Panc1 (cell line): ENCODE measurements at regions not wholly inside any gene's neighbourhood (a gene's known extent, or its start where the extent isn't known, plus 50 kb on each side); places are given as distances from the start of the nearest gene placed in this dataset.

Experiments
- ATAC-seq: fragments of 200-7000 bp; cut with Tn5 transposase; 2 replicates; pipeline ENCODE4 v1.9.1; 2020; ENCODE audit warnings: mild to moderate bottlenecking, moderate library complexity
- BruUV-seq: library from RNA; stranded (reverse); fragments of 400-500 nt; replicated peaks from 2 replicates; lab custom pipeline; 2021; lab: Mats Ljungman, UMichigan
- CTCF ChIA-PET: fragments of 300-600 bp; sonication (Branson Sonifier 250); formaldehyde crosslinking; loops from one replicate; lab custom pipeline; 2022; ENCODE audit warnings: antibody characterized with exemption; lab: Charles Lee
- POLR2A ChIA-PET: fragments of 300-600 bp; sonication (Branson Sonifier 250); formaldehyde crosslinking; loops from one replicate; lab custom pipeline; 2022; ENCODE audit warnings: antibody characterized with exemption; lab: Charles Lee
- DNase-seq: peaks from one replicate; pipeline ENCODE4 v3.0.0-alpha.2; 2010; ENCODE audit warnings: low read depth, low spot score
- H3K27ac ChIP-seq: 2 replicates; pipeline ENCODE4 v1.5.1; 2011; ENCODE audit warnings: mild to moderate bottlenecking, low read length, inconsistent platforms
- H3K27me3 ChIP-seq: fragments of 200-500 bp; sonication (Bioruptor generic); 2 replicates; pipeline ENCODE4 v1.6.0; 2014; ENCODE audit warnings: low read length, inconsistent platforms; ENCODE audit not compliant: control insufficient read depth, insufficient read depth
- H3K36me3 ChIP-seq: fragments of 200-500 bp; sonication (Bioruptor generic); 2 replicates; pipeline ENCODE4 v1.5.1; 2014; ENCODE audit warnings: inconsistent platforms, mild to moderate bottlenecking, low read length, moderate library complexity; ENCODE audit not compliant: control insufficient read depth, insufficient read depth
- H3K4me1 ChIP-seq: 2 replicates; pipeline ENCODE4 v1.5.1; 2011; ENCODE audit warnings: inconsistent platforms, mild to moderate bottlenecking, low read length, moderate library complexity; ENCODE audit not compliant: control insufficient read depth, insufficient read depth
- H3K4me3 ChIP-seq, 2 experiments: 2 replicates each; pipeline ENCODE4 v1.5.1; 2011 to 2012; ENCODE audit warnings: low read depth in 2 of 2, low read length in 2 of 2, mild to moderate bottlenecking in 2 of 2, inconsistent platforms in 1 of 2, moderate library complexity in 1 of 2
- H3K9me3 ChIP-seq: fragments of 200-500 bp; sonication (Bioruptor generic); 2 replicates; pipeline ENCODE4 v1.5.1; 2014; ENCODE audit warnings: low read depth, mild to moderate bottlenecking, inconsistent platforms, low read length, moderate library complexity; ENCODE audit not compliant: control insufficient read depth, insufficient read depth
- POLR2AphosphoS5 ChIP-seq: IDR thresholded peaks from 2 replicates; pipeline ENCODE4 v1.6.1; 2012; ENCODE audit warnings: mild to moderate bottlenecking, low read depth, low read length, moderate library complexity
- SIN3A ChIP-seq: IDR thresholded peaks from 2 replicates; pipeline ENCODE4 v1.6.1; 2012; ENCODE audit warnings: low read depth, mild to moderate bottlenecking, low read length, moderate library complexity, borderline replicate concordance; ENCODE audit not compliant: insufficient read depth
- TCF7L2 ChIP-seq: IDR thresholded peaks from 2 replicates; pipeline ENCODE4 v1.6.1; 2011; ENCODE audit warnings: mild to moderate bottlenecking, low read depth, low read length, inconsistent platforms
- in situ Hi-C: cut with HindIII; loops from 2 replicates; pipeline ENCODE4 v1.10.0; 2016; ENCODE audit warnings: low sequenced_read_pairs, low pct_unique_long_range_greater_than_20kb
- intact Hi-C: fragments of 100-400 bp; cut with micrococcal nuclease; formaldehyde crosslinking; loops from one replicate; pipeline ENCODE4 v1.10.0; 2022; ENCODE audit not compliant: unreplicated experiment
- TF ChIP-seq, protein P1 (sequence below): fragments of 450-650 bp; IDR thresholded peaks from 2 replicates; pipeline ENCODE4 v1.5.1; 2017; ENCODE audit warnings: mild to moderate bottlenecking
- TF ChIP-seq, protein P2 (sequence below), 2 experiments: IDR thresholded peaks; 2 replicates each; pipeline ENCODE4 v1.6.1; 2011 to 2012; ENCODE audit warnings: low read depth in 2 of 2, control low read depth in 1 of 2, low read length in 1 of 2, mild to moderate bottlenecking in 1 of 2, moderate library complexity in 1 of 2; ENCODE audit not compliant: insufficient read depth in 1 of 2

DNA sequence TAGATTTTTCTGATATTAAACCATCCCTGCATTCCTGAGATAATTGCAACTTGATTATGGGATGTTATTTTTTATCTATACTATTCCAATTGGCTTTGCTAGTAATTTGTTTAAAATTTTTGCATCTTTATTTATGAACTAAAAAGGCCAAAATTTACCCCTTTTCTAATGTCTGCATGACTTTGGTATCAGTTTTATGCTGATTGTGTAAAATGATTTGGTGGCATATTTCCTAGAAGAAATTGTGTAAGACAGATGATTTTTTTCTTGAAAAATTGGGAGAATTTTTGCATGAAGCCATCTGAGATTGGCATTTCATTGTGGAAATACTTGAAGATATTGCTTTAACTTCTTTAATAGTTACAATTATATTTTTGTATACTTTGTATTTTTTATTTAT, 183.8 kb upstream of the TBL1XR1 start:
- in situ Hi-C loops, result no loop called here
- POLR2A ChIA-PET, result no interaction called here

DNA sequence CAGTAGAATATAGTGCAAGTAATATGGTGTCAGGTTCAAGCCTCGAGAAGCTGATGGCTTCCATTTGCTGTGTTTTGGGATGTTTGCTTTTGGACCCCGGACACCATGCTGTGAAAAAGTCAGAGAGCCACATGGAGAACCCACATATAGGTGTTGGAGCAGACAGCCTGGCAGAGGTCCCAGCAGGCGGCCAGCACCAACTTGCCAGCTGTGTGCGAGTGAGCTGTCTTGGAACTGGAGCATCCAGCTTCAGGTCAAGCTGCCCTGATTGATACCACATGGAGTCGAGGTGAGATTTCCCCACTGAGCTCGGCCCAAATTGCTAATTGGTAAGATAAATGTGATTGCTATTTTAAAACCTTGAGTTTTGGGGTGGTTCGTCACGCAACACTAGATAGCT, 185.7 kb upstream of the TBL1XR1 start:
- Histone ChIP-seq H3K4me1 (no peaks in the 10 kb centered on the region), H3K27me3 (no peaks in the 10 kb centered on the region), H3K27ac (no peak overlapping the region; the same call in 1 of the 2 replicates), H3K4me3 (no peak overlapping the region), H3K9me3 (peaks cover 3% of the 10 kb centered on the region; the same call in 1 of the 2 replicates), H3K36me3 (no peaks in the 10 kb centered on the region)
- no TSS peak for BruUV-seq
- POLR2A ChIA-PET, result interaction anchor here (0.7 kb wide), 1 partner anchor 220 kb away, joined by 3 read pairs; no protein-coding TSS in a partner anchor
- CTCF ChIA-PET, result no interaction called here
- intact Hi-C loops, result no loop called here
- ATAC-seq (no peak), DNase-seq (no peak)
- in situ Hi-C loops, result no loop called here
- TF ChIP-seq TCF7L2 (no peak), POLR2AphosphoS5 (no peak), SIN3A (no peak)
- TF ChIP-seq, protein P1, sequence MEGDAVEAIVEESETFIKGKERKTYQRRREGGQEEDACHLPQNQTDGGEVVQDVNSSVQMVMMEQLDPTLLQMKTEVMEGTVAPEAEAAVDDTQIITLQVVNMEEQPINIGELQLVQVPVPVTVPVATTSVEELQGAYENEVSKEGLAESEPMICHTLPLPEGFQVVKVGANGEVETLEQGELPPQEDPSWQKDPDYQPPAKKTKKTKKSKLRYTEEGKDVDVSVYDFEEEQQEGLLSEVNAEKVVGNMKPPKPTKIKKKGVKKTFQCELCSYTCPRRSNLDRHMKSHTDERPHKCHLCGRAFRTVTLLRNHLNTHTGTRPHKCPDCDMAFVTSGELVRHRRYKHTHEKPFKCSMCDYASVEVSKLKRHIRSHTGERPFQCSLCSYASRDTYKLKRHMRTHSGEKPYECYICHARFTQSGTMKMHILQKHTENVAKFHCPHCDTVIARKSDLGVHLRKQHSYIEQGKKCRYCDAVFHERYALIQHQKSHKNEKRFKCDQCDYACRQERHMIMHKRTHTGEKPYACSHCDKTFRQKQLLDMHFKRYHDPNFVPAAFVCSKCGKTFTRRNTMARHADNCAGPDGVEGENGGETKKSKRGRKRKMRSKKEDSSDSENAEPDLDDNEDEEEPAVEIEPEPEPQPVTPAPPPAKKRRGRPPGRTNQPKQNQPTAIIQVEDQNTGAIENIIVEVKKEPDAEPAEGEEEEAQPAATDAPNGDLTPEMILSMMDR, result no peak
- TF ChIP-seq, protein P2, sequence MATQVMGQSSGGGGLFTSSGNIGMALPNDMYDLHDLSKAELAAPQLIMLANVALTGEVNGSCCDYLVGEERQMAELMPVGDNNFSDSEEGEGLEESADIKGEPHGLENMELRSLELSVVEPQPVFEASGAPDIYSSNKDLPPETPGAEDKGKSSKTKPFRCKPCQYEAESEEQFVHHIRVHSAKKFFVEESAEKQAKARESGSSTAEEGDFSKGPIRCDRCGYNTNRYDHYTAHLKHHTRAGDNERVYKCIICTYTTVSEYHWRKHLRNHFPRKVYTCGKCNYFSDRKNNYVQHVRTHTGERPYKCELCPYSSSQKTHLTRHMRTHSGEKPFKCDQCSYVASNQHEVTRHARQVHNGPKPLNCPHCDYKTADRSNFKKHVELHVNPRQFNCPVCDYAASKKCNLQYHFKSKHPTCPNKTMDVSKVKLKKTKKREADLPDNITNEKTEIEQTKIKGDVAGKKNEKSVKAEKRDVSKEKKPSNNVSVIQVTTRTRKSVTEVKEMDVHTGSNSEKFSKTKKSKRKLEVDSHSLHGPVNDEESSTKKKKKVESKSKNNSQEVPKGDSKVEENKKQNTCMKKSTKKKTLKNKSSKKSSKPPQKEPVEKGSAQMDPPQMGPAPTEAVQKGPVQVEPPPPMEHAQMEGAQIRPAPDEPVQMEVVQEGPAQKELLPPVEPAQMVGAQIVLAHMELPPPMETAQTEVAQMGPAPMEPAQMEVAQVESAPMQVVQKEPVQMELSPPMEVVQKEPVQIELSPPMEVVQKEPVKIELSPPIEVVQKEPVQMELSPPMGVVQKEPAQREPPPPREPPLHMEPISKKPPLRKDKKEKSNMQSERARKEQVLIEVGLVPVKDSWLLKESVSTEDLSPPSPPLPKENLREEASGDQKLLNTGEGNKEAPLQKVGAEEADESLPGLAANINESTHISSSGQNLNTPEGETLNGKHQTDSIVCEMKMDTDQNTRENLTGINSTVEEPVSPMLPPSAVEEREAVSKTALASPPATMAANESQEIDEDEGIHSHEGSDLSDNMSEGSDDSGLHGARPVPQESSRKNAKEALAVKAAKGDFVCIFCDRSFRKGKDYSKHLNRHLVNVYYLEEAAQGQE (IDR thresholded peaks at IDR 0.05; ENCODE audit: insufficient read depth in 1 of 2, low read depth in 2 of 2, low read length in 1 of 2), result no peak

More for the DNA sequence above, 183.8 kb upstream of the TBL1XR1 start:
- Histone ChIP-seq H3K4me3 (no peak overlapping the region), H3K27ac (no peak overlapping the region), H3K9me3 (peaks cover 3% of the 10 kb centered on the region; the same call in 1 of the 2 replicates), H3K36me3 (no peaks in the 10 kb centered on the region), H3K27me3 (no peaks in the 10 kb centered on the region), H3K4me1 (no peaks in the 10 kb centered on the region)
- CTCF ChIA-PET, result no interaction called here
- intact Hi-C loops, result no loop called here
- TF ChIP-seq POLR2AphosphoS5, result no peak
- TF ChIP-seq SIN3A, result no peak
- TF ChIP-seq, protein P2 (IDR thresholded peaks at IDR 0.05; ENCODE audit: insufficient read depth in 1 of 2, low read depth in 2 of 2, low read length in 1 of 2), result no peak
- TF ChIP-seq TCF7L2, result no peak
- TF ChIP-seq, protein P1, result no peak
- DNase-seq (no peak), ATAC-seq (no peak)
- no TSS peak for BruUV-seq
